H1 (cell line): ENCODE measurements at regions not wholly inside any gene's neighbourhood (a gene's known extent, or its start where the extent isn't known, plus 50 kb on each side); places are given as distances from the start of the nearest gene placed in this dataset.

Source experiments
- CTCF ChIA-PET: fragments of 300-600 bp; sonication (Branson Sonifier 250); formaldehyde crosslinking; loops from one replicate; lab custom pipeline; 2021; ENCODE audit not compliant: partially characterized antibody; lab: Charles Lee
- POLR2A ChIA-PET: fragments of 300-600 bp; sonication (Branson Sonifier 250); formaldehyde crosslinking; loops from one replicate; lab custom pipeline; 2021; ENCODE audit warnings: inconsistent platforms; ENCODE audit not compliant: partially characterized antibody; lab: Charles Lee
- DNase-seq, 2 experiments: peaks; one replicate each; pipeline versions ENCODE4 v3.0.0 to v3.0.0-alpha.2; 2010 to 2022; ENCODE audit warnings: low spot score in 2 of 2, low read depth in 1 of 2, mixed read lengths in 1 of 2
- FAIRE-seq: peaks from 2 replicates; lab custom pipeline; 2011; peaks lifted over from hg19 to GRCh38; lab: Jason Lieb, UNC
- H2AFZ ChIP-seq: 2 replicates; pipeline ENCODE4 v1.8.1; 2012; ENCODE audit warnings: low read length, inconsistent platforms
- H2AK5ac ChIP-seq: 2 replicates; pipeline ENCODE4 v1.6.1; 2013; ENCODE audit warnings: low read depth, low read length
- H2BK120ac ChIP-seq: replicated peaks from 2 replicates; pipeline ENCODE3; 2013; ENCODE audit warnings: low read depth, low read length, inconsistent platforms
- H2BK12ac ChIP-seq: 2 replicates; pipeline ENCODE4 v1.6.1; 2013; ENCODE audit warnings: low read depth, low read length
- H2BK15ac ChIP-seq: 2 replicates; pipeline ENCODE4 v1.6.1; 2013; ENCODE audit warnings: low read length
- H2BK20ac ChIP-seq: 2 replicates; pipeline ENCODE4 v1.6.1; 2013; ENCODE audit warnings: low read length
- H2BK5ac ChIP-seq: 2 replicates; pipeline ENCODE4 v1.6.1; 2013; ENCODE audit warnings: low read depth, low read length
- H3K14ac ChIP-seq: 2 replicates; pipeline ENCODE4 v1.6.1; 2013; ENCODE audit warnings: inconsistent platforms; ENCODE audit not compliant: insufficient read length
- H3K18ac ChIP-seq: 2 replicates; pipeline ENCODE4 v1.6.1; 2013; ENCODE audit warnings: low read length; ENCODE audit errors: extremely low read depth
- H3K23ac ChIP-seq: 2 replicates; pipeline ENCODE4 v1.6.1; 2013; ENCODE audit warnings: inconsistent platforms; ENCODE audit not compliant: insufficient read length
- H3K23me2 ChIP-seq: 2 replicates; pipeline ENCODE4 v1.6.1; 2013; ENCODE audit warnings: low read depth, low read length
- H3K27ac ChIP-seq: 2 replicates; pipeline ENCODE4 v1.6.1; 2011; ENCODE audit warnings: low read depth, low read length, inconsistent platforms
- H3K27me3 ChIP-seq, 4 experiments: replicated peaks in 1 of 4; 1 replicate in 1 of 4; 2 replicates in 3 of 4; pipeline versions ENCODE4 v1.6.1 to v1.8.1; 2011 to 2013; ENCODE audit warnings: low read length in 3 of 4, mild to moderate bottlenecking in 3 of 4, inconsistent platforms in 2 of 4, mixed read lengths in 2 of 4, moderate library complexity in 1 of 4; ENCODE audit not compliant: control insufficient read depth in 3 of 4, insufficient read depth in 3 of 4; ENCODE audit errors: extremely low read depth in 1 of 4
- H3K36me3 ChIP-seq, 4 experiments: 2 replicates each; pipeline versions ENCODE4 v1.6.1 to v1.8.1; 2011 to 2013; ENCODE audit warnings: mild to moderate bottlenecking in 4 of 4, low read length in 3 of 4, moderate library complexity in 2 of 4, control low read depth in 1 of 4, inconsistent platforms in 1 of 4; ENCODE audit not compliant: insufficient read depth in 4 of 4, control insufficient read depth in 2 of 4
- H3K4ac ChIP-seq: replicated peaks from 2 replicates; pipeline ENCODE3; 2013; ENCODE audit warnings: low read length, low read depth, mixed read lengths, inconsistent platforms; ENCODE audit not compliant: insufficient read length
- H3K4me1 ChIP-seq, 4 experiments: replicated peaks in 1 of 4; 1 replicate in 1 of 4; 2 replicates in 3 of 4; pipeline versions ENCODE4 v1.6.1 to v1.8.1; 2011 to 2013; ENCODE audit warnings: low read length in 3 of 4, inconsistent platforms in 2 of 4, mixed read lengths in 1 of 4; ENCODE audit not compliant: insufficient read depth in 4 of 4, control insufficient read depth in 3 of 4
- H3K4me2 ChIP-seq, 2 experiments: 2 replicates each; pipeline versions ENCODE4 v1.6.1 to v1.8.1; 2011 to 2013; ENCODE audit warnings: low read depth in 2 of 2, low read length in 2 of 2, control low read depth in 1 of 2, inconsistent platforms in 1 of 2, mild to moderate bottlenecking in 1 of 2; ENCODE audit not compliant: insufficient read depth in 1 of 2
- H3K4me3 ChIP-seq, 4 experiments: fragments of 200-600, 300-600 bp in 1 of 4; sonication (generic), shearing (Covaris generic), sonication (Bioruptor Twin) in 1 of 4; 2 replicates each; pipeline versions ENCODE4 v1.5.1 to v1.8.1; 2011 to 2016; ENCODE audit warnings: low read length in 4 of 4, low read depth in 3 of 4, control low read depth in 2 of 4, inconsistent platforms in 2 of 4, mild to moderate bottlenecking in 2 of 4, mixed read lengths in 1 of 4, moderate library complexity in 1 of 4; ENCODE audit not compliant: insufficient read depth in 2 of 4; ENCODE audit errors: extremely low read depth in 1 of 4
- H3K56ac ChIP-seq: replicated peaks from 2 replicates; pipeline ENCODE3; 2013; ENCODE audit warnings: low read depth, mild to moderate bottlenecking, mixed read lengths, low read length, inconsistent platforms; ENCODE audit not compliant: insufficient read length
- H3K79me1 ChIP-seq: 2 replicates; pipeline ENCODE4 v1.6.1; 2013; ENCODE audit warnings: low read depth, low read length, control low read depth
- H3K79me2 ChIP-seq, 2 experiments: 2 replicates each; pipeline versions ENCODE4 v1.6.1 to v1.8.1; 2012 to 2013; ENCODE audit warnings: low read length in 2 of 2, mild to moderate bottlenecking in 2 of 2, inconsistent platforms in 1 of 2; ENCODE audit not compliant: insufficient read depth in 2 of 2, control insufficient read depth in 1 of 2
- H3K9ac ChIP-seq, 4 experiments: replicated peaks in 1 of 4; 1 replicate in 1 of 4; 2 replicates in 3 of 4; pipeline versions ENCODE4 v1.6.1 to v1.8.1; 2011 to 2013; ENCODE audit warnings: low read depth in 3 of 4, low read length in 3 of 4, control low read depth in 2 of 4, mild to moderate bottlenecking in 2 of 4, moderate library complexity in 2 of 4, inconsistent platforms in 1 of 4; ENCODE audit errors: extremely low read depth in 1 of 4
- H3K9me3 ChIP-seq, 2 experiments: 2 replicates each; pipeline versions ENCODE4 v1.6.1 to v1.8.1; 2012 to 2013; ENCODE audit warnings: mild to moderate bottlenecking in 2 of 2, moderate library complexity in 2 of 2, control low read depth in 1 of 2, inconsistent platforms in 1 of 2, low read depth in 1 of 2, low read length in 1 of 2, mixed read lengths in 1 of 2; ENCODE audit not compliant: insufficient read depth in 2 of 2
- H4K20me1 ChIP-seq, 2 experiments: replicated peaks in 1 of 2; 2 replicates each; pipeline versions ENCODE3 to v1.8.1; 2011 to 2013; ENCODE audit warnings: inconsistent platforms in 2 of 2, low read length in 2 of 2, mild to moderate bottlenecking in 1 of 2; ENCODE audit not compliant: insufficient read depth in 2 of 2, control insufficient read depth in 1 of 2
- H4K5ac ChIP-seq: 2 replicates; pipeline ENCODE4 v1.6.1; 2013; ENCODE audit warnings: low read length, low read depth, mixed read lengths, inconsistent platforms; ENCODE audit not compliant: insufficient read length
- H4K8ac ChIP-seq: 2 replicates; pipeline ENCODE4 v1.8.0; 2013; ENCODE audit warnings: mild to moderate bottlenecking, moderate library complexity, low read length, inconsistent platforms; ENCODE audit not compliant: insufficient read depth; ENCODE audit errors: extremely low read depth
- H4K91ac ChIP-seq: replicated peaks from 2 replicates; pipeline ENCODE3; 2013; ENCODE audit warnings: low read length, mixed read lengths, inconsistent platforms; ENCODE audit not compliant: insufficient read length
- BCL11A ChIP-seq, 2 experiments: IDR thresholded peaks; one replicate each; pipeline ENCODE4 v1.6.1; 2011; ENCODE audit warnings: low read depth in 2 of 2, low read length in 2 of 2, mild to moderate bottlenecking in 2 of 2
- BRCA1 ChIP-seq: IDR thresholded peaks from 2 replicates; pipeline ENCODE4 v1.6.1; 2012; ENCODE audit warnings: low read depth, low read length, improper control_type of control experiment
- CBX5 ChIP-seq: fragments of 300-800, 300-1000 bp; sonication (generic); IDR thresholded peaks from 2 replicates; pipeline ENCODE4 v1.7.1; 2016; ENCODE audit warnings: antibody characterized with exemption, low read length, low read depth
- CBX8 ChIP-seq: fragments of 300-800, 300-1000 bp; sonication (generic); IDR thresholded peaks from 2 replicates; pipeline ENCODE4 v1.7.1; 2016; ENCODE audit warnings: low read depth, low read length, borderline replicate concordance
- CEBPB ChIP-seq: IDR thresholded peaks from 2 replicates; pipeline ENCODE4 v1.6.1; 2012; ENCODE audit warnings: low read depth, low read length
- CREB1 ChIP-seq: IDR thresholded peaks from 2 replicates; pipeline ENCODE4 v1.6.1; 2012; ENCODE audit warnings: inconsistent platforms
- FOSL1 ChIP-seq: IDR thresholded peaks from 2 replicates; pipeline ENCODE4 v1.6.1; 2011; ENCODE audit warnings: mild to moderate bottlenecking, low read depth, low read length, moderate library complexity; ENCODE audit not compliant: insufficient read depth
- JUN ChIP-seq: IDR thresholded peaks from 2 replicates; pipeline ENCODE4 v1.6.1; 2011; ENCODE audit warnings: low read depth, mild to moderate bottlenecking, improper control_type of control experiment, low read length
- KDM4A ChIP-seq: IDR thresholded peaks from one replicate; pipeline ENCODE4 v1.7.1; 2012; ENCODE audit warnings: low read depth, mild to moderate bottlenecking, moderate library complexity, low read length, inconsistent platforms; ENCODE audit not compliant: severe bottlenecking
- POLR2A ChIP-seq, 2 experiments: IDR thresholded peaks; 1 replicate in 1 of 2; 2 replicates in 1 of 2; pipeline ENCODE4 v1.6.1; 2011; ENCODE audit warnings: low read depth in 2 of 2, low read length in 2 of 2, mild to moderate bottlenecking in 2 of 2; ENCODE audit errors: control extremely low read depth in 1 of 2
- POU5F1 ChIP-seq: IDR thresholded peaks from 2 replicates; pipeline ENCODE4 v1.6.1; 2011; ENCODE audit warnings: low read depth, mild to moderate bottlenecking, low read length, moderate library complexity
- RFX5 ChIP-seq: IDR thresholded peaks from 2 replicates; pipeline ENCODE4 v1.6.1; 2011; ENCODE audit warnings: low read depth, low read length, improper control_type of control experiment, borderline replicate concordance
- SIRT6 ChIP-seq: IDR thresholded peaks from one replicate; pipeline ENCODE4 v1.7.1; 2012; ENCODE audit warnings: low read length, inconsistent platforms
- TBP ChIP-seq: IDR thresholded peaks from 2 replicates; pipeline ENCODE4 v1.6.1; 2011; ENCODE audit warnings: low read depth, low read length, improper control_type of control experiment
- USF2 ChIP-seq: IDR thresholded peaks from 2 replicates; pipeline ENCODE4 v1.6.1; 2011; ENCODE audit warnings: low read length, improper control_type of control experiment
- ZNF274 ChIP-seq: IDR thresholded peaks from 2 replicates; pipeline ENCODE4 v1.7.0; 2012; ENCODE audit warnings: low read length, borderline replicate concordance; ENCODE audit errors: extremely low read depth
- WGBS, 2 experiments: shearing (Covaris generic) in 1 of 2; methylation state at CpG; one replicate each; pipeline versions ENCODE4 v1.1.6 to v1.1.7; 2013 to 2015; ENCODE audit warnings: low lambda C conversion rate in 2 of 2, mixed read lengths in 2 of 2, inconsistent platforms in 1 of 2, low coverage in 1 of 2, missing lambda C conversion rate in 1 of 2; ENCODE audit not compliant: insufficient replicate concordance in 2 of 2, insufficient coverage in 1 of 2, insufficient read length in 1 of 2; ENCODE audit errors: extremely low coverage in 1 of 2, missing lambda C conversion rate in 1 of 2; 5-methylcytosine and 5-hydroxymethylcytosine counted together

- Histone ChIP-seq H3K79me1 (0 out of 2 replicates have a peak, but pooled peaks cover 6% of the 10 kb centered on the region), H3K9ac (no peak overlapping the region), H3K36me3 (no peaks in the 10 kb centered on the region), H2BK20ac (no peak overlapping the region), H3K9me3 (peaks cover 2 to 7% of the 10 kb centered on the region in 2 experiments; a peak in 2 of 4 replicates), H3K56ac (no peak overlapping the region), H3K23ac (no peak overlapping the region), H3K18ac (no peak overlapping the region), H3K4ac (no peak overlapping the region), H3K27me3 (peaks cover 0 to 2% (median 0%) of the 10 kb centered on the region in 4 experiments; a peak in 1 of 7 replicates), H3K27ac (no peak overlapping the region), H2AK5ac (no peak overlapping the region), H4K8ac (no peak overlapping the region), H3K4me1 (peaks cover 0 to 2% (median 0%) of the 10 kb centered on the region in 4 experiments; a peak in 1 of 7 replicates), H4K20me1 (peaks cover 0 to 11% of the 10 kb centered on the region in 2 experiments), H3K4me2 (no peak overlapping the region), H4K5ac (no peak overlapping the region), H2BK15ac (no peak overlapping the region), H4K91ac (no peak overlapping the region), H2BK120ac (no peak overlapping the region), H3K4me3 (no peak overlapping the region), H2BK5ac (no peak overlapping the region), H3K23me2 (peaks cover 12% of the 10 kb centered on the region; the same call in 1 of the 2 replicates), H3K14ac (no peak overlapping the region), H2BK12ac (no peak overlapping the region), H3K79me2 (no peaks in the 10 kb centered on the region), H2AFZ (no peak overlapping the region)
- POLR2A ChIA-PET: no interaction called here
- DNase-seq: no peak
- no peak for FAIRE-seq
- 91% methylated on average over 10 of the region's 10 CpGs; no CpG with 5 or more reads in 1 of the 2 experiments for WGBS, 2 experiments
- CTCF ChIA-PET: no interaction called here
- TF ChIP-seq BCL11A (IDR thresholded peaks at IDR 0.05; ENCODE audit: low read depth in 2 of 2, low read length in 2 of 2): no peak
- TF ChIP-seq JUN: no peak
- no peak for TF ChIP-seq FOSL1
- TF ChIP-seq KDM4A: no peak
- no peak for TF ChIP-seq POLR2A (IDR thresholded peaks at IDR 0.05; ENCODE audit: control extremely low read depth in 1 of 2, low read depth in 2 of 2, low read length in 2 of 2)
- TF ChIP-seq CBX8: no peak
- TF ChIP-seq CBX5: no peak
- no peak for TF ChIP-seq RFX5
- no peak for TF ChIP-seq SIRT6
- TF ChIP-seq CEBPB: no peak
- TF ChIP-seq POU5F1: no peak
- TF ChIP-seq TBP: no peak
- no peak for TF ChIP-seq USF2
- no peak for TF ChIP-seq ZNF274
- no peak for TF ChIP-seq CREB1
- TF ChIP-seq BRCA1: no peak
Observed at GRCh38 chr6:169376458-169376857, 122.8 kb upstream of the THBS2 start.
